CD4-positive, alpha-beta T cell treated with Interleukin-15 for 4 hours (primary cell): ENCODE measurements at regions not wholly inside any gene's neighbourhood (a gene's known extent, or its start where the extent isn't known, plus 50 kb on each side); places are given as distances from the start of the nearest gene placed in this dataset.
"Not testable (repeated sequence)": the region's sequence is repeated elsewhere in the genome, so short reads cannot be mapped to it uniquely, and the experiment has no call there.

Experiments used
- DNase-seq: peaks from one replicate; pipeline ENCODE4 v3.0.0-alpha.2; 2020; ENCODE audit warnings: low spot score

DNA sequence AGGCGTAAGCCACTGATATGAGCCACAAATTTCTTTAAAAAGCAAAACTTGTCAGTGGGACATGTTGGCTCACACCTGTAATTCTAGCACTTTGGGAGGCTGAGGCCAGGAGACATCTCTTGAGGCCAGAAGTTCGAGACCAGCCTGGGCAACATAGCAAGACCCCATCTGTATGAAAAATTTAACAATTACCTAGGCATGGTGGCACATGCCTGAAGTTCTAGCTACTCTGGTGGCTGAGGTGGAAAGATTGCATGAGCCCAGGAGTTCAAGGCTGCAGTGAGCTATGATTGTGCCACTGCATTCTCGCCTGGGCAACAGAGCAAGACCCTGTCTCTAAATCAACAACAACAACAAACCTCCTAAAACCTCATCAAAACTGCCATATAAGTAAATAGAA is 147.6 kb upstream of the BARHL2 start:
- no peak for DNase-seq

GRCh38 chr1:90862782-90863181 is 145.7 kb upstream of the BARHL2 start:
- DNase-seq = no peak

GRCh38 chr1:90861421-90861820 is 144.3 kb upstream of the BARHL2 start:
- DNase-seq = not testable (repeated sequence)

DNA sequence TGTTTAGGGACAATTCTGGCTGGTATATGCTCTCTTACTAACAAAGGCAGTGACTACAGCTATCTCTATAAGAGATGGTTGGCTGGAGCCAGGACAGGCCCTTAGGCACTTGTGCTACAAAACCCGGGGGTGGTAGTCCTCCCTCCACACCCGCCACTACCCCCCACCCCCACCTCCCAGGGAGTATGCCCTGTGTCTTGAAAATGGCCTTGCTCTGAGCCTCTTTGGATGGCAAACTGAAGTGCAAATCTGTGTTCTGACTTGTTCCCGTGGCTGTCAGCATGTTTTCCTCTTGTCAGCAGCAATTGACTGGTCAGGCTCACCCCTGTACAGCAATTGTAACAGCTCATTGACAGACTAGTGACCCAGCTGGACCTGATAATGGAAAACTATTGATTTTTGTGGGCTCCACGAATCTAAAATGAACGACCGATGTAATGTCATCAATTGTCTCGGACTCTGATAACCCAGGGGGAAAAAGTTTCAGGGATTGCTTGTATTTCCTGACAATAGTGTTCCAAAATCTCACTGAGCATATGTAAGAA is 139.4 kb upstream of the BARHL2 start:
- no peak for DNase-seq

GRCh38 chr1:90854397-90854924 is 137.4 kb upstream of the BARHL2 start:
- no peak for DNase-seq

DNA sequence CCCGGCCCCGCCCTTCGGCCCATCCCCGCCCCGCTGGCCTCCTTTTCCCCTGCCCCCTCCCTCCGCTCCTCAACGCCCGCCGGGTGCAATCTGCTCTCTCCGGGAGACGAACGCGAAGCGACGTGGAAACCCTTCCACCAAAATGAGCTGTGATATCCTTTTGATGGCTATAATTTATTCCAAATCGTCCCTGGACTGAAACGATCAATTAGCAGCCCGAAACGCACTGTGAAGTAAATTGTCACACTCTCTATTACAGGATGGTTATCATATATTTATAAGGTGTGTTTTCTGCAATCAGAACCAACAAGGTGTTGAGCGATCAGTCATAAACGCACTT is 134.6 kb upstream of the BARHL2 start:
- no peak for DNase-seq

DNA sequence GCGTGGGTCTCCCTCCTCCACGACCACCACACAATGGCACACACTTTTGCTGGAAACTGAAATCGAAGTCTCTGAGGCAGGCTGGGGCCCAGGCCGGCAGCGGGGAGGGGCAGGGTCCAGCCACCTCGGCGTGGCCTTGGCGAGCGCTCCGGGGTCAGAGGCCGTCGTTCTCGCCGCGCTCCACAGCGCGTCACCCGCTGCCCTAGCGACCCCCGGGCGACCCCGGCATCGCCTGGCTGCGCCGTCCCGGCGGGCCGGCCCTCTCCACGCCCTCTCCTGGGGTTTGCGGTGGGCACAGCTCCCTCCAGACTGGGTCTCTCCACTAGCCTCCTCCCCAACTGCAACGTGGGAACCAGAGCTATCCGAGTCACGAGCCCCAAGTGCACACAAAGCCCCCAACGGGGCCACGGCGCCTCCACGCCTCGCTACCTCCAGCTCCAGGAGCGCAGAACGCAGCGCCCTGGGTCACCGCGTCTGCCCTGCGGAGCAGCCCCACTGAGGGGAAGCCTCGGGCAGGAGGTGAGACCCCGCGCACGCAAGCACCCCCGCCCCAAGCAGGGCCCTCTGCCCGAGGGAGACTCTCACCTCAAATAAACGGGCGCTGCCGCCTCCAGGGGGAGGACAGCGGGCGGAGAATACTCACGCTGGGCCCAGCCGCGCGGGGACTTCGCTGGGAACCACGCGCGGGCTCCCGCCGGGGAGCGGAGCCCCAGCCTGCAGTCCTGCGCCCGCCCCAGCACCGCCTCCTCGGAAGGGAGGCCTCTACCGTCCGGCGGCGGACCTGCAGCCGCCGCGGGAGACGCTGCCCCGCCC is 134.0 kb upstream of the BARHL2 start:
- peak; percentile 72 for DNase-seq

- no peak for DNase-seq
Observed at GRCh38 chr1:90850181-90850897, 133.2 kb upstream of the BARHL2 start.

DNA sequence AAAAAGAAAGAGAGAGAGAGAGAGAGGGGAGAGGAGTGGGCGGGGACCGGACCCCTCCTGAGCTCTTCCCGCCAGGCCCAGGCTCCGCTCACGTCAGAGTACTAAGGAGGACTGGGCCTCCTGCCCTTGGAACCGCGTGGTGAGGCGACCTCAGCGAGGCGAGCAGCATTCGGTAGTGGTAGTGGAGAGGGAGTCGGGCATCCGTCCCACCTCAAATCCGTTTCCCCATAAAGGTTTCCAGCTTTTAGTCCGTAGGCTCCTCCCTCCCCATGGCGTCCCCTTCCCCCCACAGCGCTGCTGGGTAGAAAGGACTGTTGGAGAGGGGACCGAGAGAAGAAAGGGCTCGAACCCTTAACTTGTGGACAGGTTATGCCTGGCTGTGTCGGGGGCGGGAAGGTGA is 124.4 kb upstream of the BARHL2 start:
- DNase-seq = no peak

- DNase-seq = no peak
Observed at GRCh38 chr1:90840352-90840751, 123.2 kb upstream of the BARHL2 start.

- no peak for DNase-seq
Observed at GRCh38 chr1:90839323-90839722, 122.2 kb upstream of the BARHL2 start.

- no peak for DNase-seq
Observed at GRCh38 chr1:90838720-90839119, 121.6 kb upstream of the BARHL2 start.

GRCh38 chr1:90837420-90837819 is 120.3 kb upstream of the BARHL2 start:
- DNase-seq = no peak

- DNase-seq = no peak
Observed at GRCh38 chr1:90836345-90836679, 119.2 kb upstream of the BARHL2 start.

DNA sequence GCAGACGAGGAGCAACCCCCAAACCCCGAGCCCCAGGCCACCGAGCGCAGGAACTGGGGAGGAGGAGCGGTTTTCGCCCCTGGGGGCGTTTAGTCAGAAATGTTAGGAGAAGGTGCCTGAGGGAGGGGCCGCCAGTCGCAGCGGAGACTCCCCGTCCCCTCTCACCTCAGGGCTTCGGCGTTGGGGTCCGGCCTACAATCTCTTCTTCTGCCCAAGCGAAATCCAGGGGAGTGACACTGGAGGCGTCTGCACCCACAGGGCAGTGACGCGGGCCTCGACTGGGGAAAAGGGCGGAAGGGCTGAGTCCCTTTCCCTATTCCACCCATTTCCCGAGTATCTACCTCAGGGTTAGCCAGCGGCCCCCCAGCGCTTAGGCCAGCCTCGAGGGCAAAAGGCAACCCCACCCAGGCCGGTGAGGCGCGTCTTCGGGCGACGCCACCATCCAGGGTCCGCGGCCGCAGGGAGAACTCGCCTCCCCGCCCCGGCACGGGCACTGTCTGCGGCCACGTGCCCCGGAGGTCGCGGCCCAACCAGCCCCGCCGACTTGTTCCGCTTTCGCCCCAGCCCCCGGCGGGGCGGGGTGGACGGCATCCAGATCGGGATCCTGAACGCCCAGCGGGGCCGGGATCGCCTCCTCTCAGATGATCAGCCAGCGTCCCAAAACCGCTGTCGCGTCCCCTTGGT is 118.7 kb upstream of the BARHL2 start:
- DNase-seq = no peak

- DNase-seq = no peak
Observed at GRCh38 chr1:90834886-90835660, 118.0 kb upstream of the BARHL2 start.

DNA sequence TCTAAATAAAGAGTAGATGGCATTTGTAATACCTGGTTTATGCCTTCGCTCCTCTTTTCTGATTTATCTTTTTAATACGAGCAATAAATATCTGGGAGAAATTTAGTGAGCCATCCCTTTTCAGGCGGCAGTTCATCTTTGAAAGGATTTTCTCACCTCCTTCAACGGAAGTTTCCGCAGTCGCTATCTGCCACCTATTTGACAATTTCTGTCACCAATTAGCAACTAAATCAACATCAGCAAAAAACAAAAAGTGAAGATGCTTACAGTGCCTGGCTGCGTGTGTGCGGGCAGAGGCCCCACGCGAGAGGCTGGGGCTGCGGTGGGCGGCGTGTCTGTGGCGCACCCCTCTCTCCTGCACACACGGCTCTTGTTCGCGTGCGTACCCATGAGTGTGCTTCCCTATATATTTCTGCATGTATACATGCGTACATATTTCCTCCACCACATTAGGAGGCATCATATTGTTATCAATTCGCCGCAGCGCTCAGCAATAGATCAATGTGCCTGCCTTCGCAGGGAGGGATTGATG is 117.3 kb upstream of the BARHL2 start:
- DNase-seq = no peak

DNA sequence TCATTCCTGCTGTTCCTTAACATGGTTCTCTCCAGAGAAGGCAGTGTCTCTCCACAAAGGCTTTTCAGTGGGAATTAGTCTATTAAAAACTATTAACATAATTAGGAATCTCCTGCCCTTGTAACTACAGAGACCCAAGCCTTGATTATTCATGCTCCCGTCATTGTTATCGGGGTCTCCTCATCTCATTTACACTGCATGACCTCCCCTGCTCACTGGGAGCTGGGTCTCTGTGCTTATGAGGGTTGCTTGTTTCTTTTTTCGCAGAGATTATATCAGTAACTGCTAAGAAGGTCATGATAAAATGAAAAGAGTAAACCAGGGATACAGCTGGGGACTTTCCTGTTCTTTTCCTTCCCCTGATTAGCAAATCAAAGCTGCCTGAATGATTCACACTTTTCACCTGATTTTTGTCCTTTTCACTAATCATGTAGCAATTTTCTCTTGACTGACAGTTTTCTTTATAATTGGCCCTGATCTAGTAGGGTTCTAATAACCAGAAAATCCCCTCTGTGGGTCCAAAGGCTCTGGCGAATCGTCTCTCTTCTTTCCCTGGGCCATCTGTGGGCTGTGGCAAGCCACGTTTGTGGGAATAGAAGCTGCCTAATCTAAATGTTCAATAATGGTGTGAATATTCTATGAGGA is 116.5 kb upstream of the BARHL2 start:
- no peak for DNase-seq

GRCh38 chr1:90831910-90832309 is 114.8 kb upstream of the BARHL2 start:
- no peak for DNase-seq

GRCh38 chr1:90826834-90827233 is 109.7 kb upstream of the BARHL2 start:
- DNase-seq = no peak

DNA sequence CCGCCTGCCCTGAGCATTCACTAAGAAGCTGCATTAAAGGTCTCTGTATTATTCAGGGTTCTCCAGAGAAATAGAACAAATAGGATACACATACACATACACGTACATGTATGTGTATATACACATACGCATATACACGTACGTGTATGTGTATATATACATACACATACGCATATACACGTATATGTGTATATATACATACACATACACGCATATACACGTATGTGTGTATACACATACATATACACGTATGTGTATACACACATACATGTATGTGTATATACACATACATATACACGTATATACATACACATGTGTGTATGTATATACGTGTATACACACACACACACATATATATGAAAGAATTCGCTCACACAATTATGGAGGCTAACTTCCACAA is 108.9 kb upstream of the BARHL2 start:
- no peak for DNase-seq
